T47D (cell line): ENCODE measurements at regions not wholly inside any gene's neighbourhood (a gene's known extent, or its start where the extent isn't known, plus 50 kb on each side); places are given as distances from the start of the nearest gene placed in this dataset.
A peak's percentile ranks its signal among the peaks of the same experiment; 100 is the strongest.
"Not testable (repeated sequence)": the region's sequence is repeated elsewhere in the genome, so short reads cannot be mapped to it uniquely, and the experiment has no call there.

ENCODE experiments used
- DNase-seq, 2 experiments: peaks; one replicate each; pipeline versions ENCODE4 v3.0.0 to v3.0.0-alpha.2; 2011 to 2012; ENCODE audit warnings: low read depth in 1 of 2, low spot score in 1 of 2
- JUND ChIP-seq: IDR thresholded peaks from 2 replicates; pipeline ENCODE4 v1.6.1; 2012; ENCODE audit warnings: low read depth
- in situ Hi-C: cut with HindIII; loops from 2 replicates; pipeline ENCODE4 v1.10.0; 2016; ENCODE audit warnings: low sequenced_read_pairs, low pct_unique_long_range_greater_than_20kb

GRCh38 chr15:98548139-98548971 is 100.0 kb upstream of the IGF1R start:
- peak; percentile 32 to 38 for DNase-seq
- in situ Hi-C loops: no loop called here
- TF ChIP-seq JUND: no peak

- in situ Hi-C loops: no loop called here
- no peak for TF ChIP-seq JUND
- no peak for DNase-seq
Observed at GRCh38 chr15:98549003-98549402, 99.3 kb upstream of the IGF1R start.

GRCh38 chr15:98549741-98550140 is 98.6 kb upstream of the IGF1R start:
- TF ChIP-seq JUND: no peak
- in situ Hi-C loops: no loop called here
- no peak for DNase-seq

- DNase-seq, in situ Hi-C loops: not testable (repeated sequence)
Observed at GRCh38 chr15:98550363-98550762, 98.0 kb upstream of the IGF1R start.

- no peak for TF ChIP-seq JUND
Observed at GRCh38 chr15:98551936-98552562, 96.3 kb upstream of the IGF1R start.

GRCh38 chr15:98554272-98555172 is 93.8 kb upstream of the IGF1R start:
- in situ Hi-C loops: no loop called here
- DNase-seq: no peak
- TF ChIP-seq JUND: no peak

More at GRCh38 chr15:98551936-98552562, 96.3 kb upstream of the IGF1R start:
- DNase-seq: no peak
- in situ Hi-C loops: no loop called here

GRCh38 chr15:98555173-98555515 is 93.2 kb upstream of the IGF1R start:
- DNase-seq: no peak
- no peak for TF ChIP-seq JUND
- in situ Hi-C loops: no loop called here

GRCh38 chr15:98556321-98556720 is 92.0 kb upstream of the IGF1R start:
- in situ Hi-C loops: no loop called here
- no peak for TF ChIP-seq JUND
- no peak for DNase-seq

GRCh38 chr15:98560338-98560737 is 88.0 kb upstream of the IGF1R start:
- in situ Hi-C loops: no loop called here
- DNase-seq: no peak
- TF ChIP-seq JUND: no peak

GRCh38 chr15:98561169-98561941 is 87.0 kb upstream of the IGF1R start:
- DNase-seq: no peak
- in situ Hi-C loops: no loop called here
- TF ChIP-seq JUND: no peak

GRCh38 chr15:98562331-98562937 is 85.9 kb upstream of the IGF1R start:
- no peak for TF ChIP-seq JUND
- no peak for DNase-seq
- in situ Hi-C loops: no loop called here

GRCh38 chr15:98565566-98565965 is 82.8 kb upstream of the IGF1R start:
- DNase-seq: no peak
- TF ChIP-seq JUND: no peak
- in situ Hi-C loops: no loop called here
